ENCODE measurements at regions not wholly inside any gene's neighbourhood (a gene's known extent, or its start where the extent isn't known, plus 50 kb on each side); places are given as distances from the start of the nearest gene placed in this dataset.
"Not testable (repeated sequence)": the region's sequence is repeated elsewhere in the genome, so short reads cannot be mapped to it uniquely, and the experiment has no call there.

DNA sequence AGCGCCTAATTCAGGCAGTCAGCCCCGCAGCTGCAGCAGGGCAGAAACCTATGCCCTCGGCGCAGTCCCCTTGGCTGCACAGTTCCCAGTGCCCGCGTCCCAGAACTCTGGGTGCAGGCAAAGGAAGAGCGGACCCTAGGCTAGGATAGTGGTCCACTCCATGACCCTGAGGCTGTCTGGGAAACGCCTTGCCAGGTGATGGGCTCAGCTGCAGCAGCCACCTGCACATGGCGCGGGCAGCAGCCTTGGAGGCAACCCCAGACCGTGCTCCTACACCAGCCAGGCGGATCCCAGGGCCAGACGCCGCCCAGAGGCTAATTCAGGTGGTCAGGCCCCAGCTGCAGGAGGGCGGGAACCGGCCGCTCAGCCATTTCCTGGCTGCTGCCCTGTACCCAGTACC is 83.0 kb downstream of the POTEC start:
- DNase-seq (ENCODE audit: low spot score) = not testable (repeated sequence)

GRCh38 chr18:14459826-14460225 is 83.6 kb downstream of the POTEC start:
- DNase-seq (ENCODE audit: low spot score) = not testable (repeated sequence)

DNA sequence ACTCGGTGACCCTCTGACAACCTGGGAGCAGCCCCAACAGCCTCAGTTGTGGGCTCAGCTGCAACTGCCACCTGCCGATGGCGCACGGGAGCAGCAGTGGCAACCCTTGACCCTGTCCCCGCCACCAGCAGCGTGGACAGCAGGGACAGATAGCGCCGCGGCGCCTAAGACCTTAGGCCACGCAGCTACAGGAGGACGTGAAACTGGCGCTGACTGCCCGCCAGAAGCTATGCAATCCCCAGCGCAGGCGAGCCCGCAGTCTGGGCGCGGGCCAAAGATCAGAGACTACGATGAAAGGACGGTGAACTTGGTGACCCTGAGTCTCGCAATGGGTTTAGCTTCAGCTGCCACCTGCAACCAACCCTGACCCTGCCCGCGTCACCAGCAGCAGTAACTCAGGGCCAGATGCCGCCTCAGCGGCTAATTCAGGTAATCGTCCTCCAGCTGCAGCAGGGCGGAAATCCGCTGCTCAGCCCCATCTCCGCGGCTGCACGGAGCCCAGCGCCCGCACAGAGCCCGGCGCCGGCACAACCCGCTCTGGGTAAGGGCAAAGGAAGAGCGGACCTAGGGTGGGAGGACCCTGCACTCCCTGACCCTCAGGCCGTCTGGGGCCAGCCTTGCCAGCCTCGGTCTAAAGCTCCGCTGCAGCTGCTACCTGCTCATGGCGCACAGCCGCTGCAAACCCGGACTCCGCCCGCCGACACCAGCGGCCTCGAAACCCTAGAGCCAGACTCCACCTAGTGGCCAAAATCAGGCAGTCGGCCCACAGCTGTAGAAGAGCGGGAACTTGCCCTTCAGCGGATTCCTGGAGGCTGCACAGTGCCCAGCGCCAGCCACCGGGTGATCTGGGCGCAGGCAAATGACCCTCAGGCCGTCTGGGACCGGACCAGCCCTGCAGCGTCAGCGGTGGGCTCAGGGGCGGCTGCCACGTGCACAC is 85.1 kb downstream of the POTEC start:
- DNase-seq (ENCODE audit: low spot score) = not testable (repeated sequence)

DNA sequence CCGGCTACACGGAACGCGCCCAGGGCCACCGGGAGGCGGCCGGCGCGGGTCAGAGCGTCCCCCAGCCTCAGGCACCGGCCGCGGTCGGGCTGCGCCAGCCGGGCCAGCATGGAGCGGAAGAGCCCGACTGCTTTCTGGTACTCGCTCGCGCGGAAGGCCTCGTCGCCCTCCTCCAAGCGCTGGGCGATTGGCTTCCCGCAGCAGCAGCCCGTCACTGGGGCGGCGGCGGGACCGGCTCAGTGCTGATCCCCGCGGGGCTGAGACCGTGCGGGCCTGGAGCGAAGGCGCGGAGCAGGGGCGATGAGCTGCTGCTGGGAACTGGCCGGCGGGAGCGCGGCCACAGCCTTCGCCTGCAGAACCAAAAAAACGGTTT is 92.8 kb downstream of the POTEC start:
- DNase-seq (ENCODE audit: low spot score) = not testable (repeated sequence)

- not testable (repeated sequence) for DNase-seq (ENCODE audit: low spot score)
These were observed 93.3 kb downstream of the POTEC start for GRCh38 chr18:14449995-14450636.

DNA sequence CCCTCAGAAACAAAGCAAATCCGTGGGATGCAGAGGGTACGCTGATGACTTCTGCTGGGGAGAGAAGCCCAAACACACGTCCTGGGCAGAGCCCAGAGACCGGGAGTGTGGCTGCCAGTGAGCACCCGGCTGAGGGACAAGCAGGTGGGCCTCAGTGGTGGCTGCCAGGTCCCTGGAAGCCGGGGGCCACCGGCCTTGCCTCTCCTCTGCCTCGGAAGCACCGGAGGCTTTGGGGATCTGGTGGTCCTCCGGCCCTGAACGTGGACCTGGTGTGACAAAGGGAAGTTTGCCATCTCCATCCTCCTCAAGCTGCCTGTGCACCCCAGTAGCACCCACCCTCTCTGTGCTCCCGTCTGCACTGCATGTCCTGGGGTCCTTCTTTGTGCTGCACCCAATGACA is 94.3 kb downstream of the POTEC start:
- DNase-seq (ENCODE audit: low spot score) = not testable (repeated sequence)

- not testable (repeated sequence) for DNase-seq (ENCODE audit: low spot score)
These were observed 95.7 kb downstream of the POTEC start for GRCh38 chr18:14447715-14448114.

DNA sequence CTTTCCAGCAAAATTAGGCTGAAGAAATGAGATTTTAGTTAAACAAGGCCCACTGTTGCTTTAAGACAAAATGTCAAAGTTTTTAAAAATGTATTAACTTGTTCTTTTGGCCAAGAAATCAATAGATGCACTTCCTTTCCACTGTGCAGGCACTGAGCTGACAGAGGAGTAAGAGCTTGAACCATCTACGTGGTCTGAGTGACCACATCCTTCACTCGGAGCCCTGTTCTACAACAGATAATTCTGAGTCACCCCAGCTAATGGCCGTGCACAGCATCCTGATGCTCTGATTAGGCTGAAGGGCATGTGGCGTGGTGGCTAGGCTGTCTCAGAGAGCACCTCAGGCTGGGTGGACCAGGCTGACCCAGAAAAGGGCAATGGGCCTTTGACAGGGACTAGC is 107.9 kb downstream of the POTEC start:
- not testable (repeated sequence) for DNase-seq (ENCODE audit: low spot score)

GRCh38 chr18:14432371-14432770 is 111.0 kb downstream of the POTEC start:
- not testable (repeated sequence) for DNase-seq (ENCODE audit: low spot score)

GRCh38 chr18:14431031-14431521 is 112.3 kb downstream of the POTEC start:
- peak; percentile 70 for DNase-seq (ENCODE audit: low spot score)

DNA sequence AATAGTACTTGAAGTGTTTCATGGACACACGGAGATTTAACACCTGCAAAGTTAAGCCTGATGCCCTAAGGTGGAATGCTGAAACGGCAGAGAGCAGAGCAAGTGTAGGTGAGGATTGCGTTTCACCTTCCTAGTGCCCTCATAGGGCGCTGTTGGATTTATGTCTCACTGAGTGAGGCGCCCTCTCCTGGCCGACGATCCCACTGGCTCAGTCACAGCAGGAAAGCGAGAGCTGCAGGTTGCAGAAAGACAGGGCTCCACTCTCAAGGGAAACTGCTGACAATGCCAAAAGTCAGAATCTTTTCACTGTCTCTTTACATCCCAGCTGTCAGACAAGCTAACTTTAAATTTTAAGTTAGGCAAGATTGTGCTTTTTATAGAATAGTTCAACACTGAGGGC is 127.6 kb downstream of the POTEC start:
- not testable (repeated sequence) for DNase-seq (ENCODE audit: low spot score)

DNA sequence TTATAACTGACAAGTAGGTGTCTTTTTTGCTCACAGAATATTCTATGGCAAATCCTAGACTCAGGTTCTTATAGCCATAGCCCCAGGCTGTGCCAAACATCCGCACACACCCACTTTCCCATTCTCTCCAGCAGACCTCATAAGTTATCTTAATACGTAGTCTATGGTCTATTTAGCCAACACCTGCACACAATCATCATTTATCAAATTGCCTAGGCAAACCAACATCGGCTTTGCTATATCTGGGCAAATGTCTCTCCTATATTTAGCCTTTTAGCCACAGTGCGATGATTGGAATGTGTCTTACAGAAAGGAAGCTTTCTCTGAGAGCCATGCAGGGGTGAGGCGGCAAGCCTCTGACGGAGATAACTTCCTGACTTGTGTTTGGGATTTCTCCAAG is 128.0 kb downstream of the POTEC start:
- DNase-seq (ENCODE audit: low spot score) = not testable (repeated sequence)

DNA sequence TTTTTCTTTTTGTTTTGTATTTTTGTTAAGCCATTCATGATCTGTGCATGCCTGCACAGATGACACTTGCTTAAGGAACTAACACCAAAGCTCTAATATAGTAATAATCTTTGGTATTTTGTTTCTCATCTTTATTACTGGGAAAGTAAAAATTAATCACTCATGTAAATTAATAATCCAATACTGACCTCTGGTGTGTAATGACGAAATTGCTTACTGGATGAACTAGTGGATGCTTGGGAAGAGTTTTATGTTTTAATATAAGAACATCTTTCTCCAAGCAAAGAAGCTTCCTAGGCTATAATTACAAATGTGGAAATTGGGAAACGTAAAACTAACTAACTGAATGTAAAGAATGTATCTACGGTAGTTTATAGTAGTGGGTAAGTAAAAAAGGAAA is 147.9 kb downstream of the POTEC start:
- DNase-seq (ENCODE audit: low spot score) = not testable (repeated sequence)

DNA sequence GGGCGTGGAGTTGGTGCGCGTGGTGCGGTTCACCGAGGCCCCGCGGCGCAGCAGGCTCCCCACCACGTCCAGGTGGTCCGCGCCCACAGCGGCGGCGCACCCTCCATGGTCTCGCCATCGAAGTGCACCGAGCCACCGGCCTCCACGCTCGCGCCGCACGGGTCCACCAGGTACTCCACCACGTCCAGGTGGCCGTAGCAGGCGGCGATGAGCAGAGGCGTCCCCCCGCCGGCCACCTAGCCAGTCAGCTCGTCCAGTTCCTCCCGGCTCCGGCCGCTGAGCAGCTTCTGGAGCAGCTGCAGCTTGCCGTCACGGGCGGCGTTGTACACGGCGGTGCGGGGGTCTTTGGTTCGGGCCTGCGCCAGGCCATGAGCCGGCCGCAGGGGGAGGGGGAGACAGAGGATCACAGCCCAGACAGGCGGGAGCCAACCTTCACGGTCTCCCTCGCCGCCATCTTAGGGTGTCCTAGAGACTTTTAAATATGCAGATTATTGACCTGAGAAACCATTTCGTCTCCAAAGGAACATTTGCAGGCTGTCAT is 149.8 kb downstream of the POTEC start:
- DNase-seq (ENCODE audit: low spot score) = not testable (repeated sequence)

GRCh38 chr18:14392604-14393003 is 150.8 kb downstream of the POTEC start:
- not testable (repeated sequence) for DNase-seq (ENCODE audit: low spot score)

DNA sequence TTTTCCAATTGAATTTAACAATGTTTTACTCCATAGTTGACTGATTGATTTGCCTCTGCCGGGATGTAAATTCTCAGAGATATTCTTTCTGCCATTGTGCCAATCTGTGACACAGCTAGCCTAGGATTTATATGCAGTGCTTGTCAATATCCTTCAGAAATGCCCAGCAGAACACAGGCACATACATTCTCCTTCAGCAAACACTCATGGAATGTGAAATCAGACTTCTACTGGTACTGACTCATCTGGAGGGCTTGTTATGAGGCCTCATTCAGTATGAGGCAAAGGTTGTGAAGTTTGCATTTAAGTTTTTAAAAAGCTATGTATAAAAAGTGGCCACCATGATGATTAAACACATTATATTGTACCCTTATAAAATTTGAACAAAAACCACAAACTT is 158.4 kb downstream of the POTEC start:
- not testable (repeated sequence) for DNase-seq (ENCODE audit: low spot score)

DNA sequence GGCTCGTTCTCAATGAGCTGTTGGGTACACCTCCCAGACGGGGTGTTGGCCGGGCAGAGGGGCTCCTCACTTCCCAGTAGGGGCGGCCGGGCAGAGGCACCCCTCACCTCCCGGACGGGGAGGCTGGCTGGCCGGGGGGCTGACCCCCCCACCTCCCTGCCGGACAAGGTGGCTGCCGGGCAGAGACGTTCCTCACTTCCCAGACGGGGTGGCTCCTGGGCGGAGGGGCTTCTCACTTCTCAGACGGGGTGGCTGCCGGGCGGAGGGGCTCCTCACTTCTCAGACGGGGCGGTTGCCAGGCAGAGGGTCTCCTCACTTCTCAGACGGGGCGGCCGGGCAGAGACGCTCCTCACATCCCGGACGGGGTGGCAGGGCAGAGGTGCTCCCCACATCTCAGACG is 160.7 kb downstream of the POTEC start:
- DNase-seq (ENCODE audit: low spot score) = not testable (repeated sequence)

GRCh38 chr18:14379489-14379888 is 163.9 kb downstream of the POTEC start:
- not testable (repeated sequence) for DNase-seq (ENCODE audit: low spot score)

GRCh38 chr18:14378376-14378775 is 165.0 kb downstream of the POTEC start:
- not testable (repeated sequence) for DNase-seq (ENCODE audit: low spot score)

DNA sequence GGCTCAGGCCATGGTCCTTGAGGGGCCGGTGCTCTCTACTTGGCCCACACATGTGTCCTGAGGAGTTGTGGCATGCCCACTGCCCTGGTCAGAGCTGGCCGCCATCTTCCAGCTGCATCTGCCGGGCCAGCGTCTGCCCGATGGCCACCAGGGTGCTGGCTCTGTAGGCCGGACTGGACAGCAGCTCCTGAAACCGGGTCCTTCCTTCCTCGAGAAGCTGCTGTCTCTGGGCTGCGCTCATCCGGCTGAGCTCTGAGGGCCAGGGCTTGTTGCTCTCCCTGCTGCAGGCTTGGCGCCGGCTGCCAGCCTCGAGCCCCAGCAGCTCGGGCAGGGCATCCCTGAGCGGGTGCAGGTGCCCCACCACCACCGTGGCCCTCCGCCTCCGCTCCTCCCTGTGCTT is 182.1 kb downstream of the POTEC start:
- not testable (repeated sequence) for DNase-seq (ENCODE audit: low spot score)

DNA sequence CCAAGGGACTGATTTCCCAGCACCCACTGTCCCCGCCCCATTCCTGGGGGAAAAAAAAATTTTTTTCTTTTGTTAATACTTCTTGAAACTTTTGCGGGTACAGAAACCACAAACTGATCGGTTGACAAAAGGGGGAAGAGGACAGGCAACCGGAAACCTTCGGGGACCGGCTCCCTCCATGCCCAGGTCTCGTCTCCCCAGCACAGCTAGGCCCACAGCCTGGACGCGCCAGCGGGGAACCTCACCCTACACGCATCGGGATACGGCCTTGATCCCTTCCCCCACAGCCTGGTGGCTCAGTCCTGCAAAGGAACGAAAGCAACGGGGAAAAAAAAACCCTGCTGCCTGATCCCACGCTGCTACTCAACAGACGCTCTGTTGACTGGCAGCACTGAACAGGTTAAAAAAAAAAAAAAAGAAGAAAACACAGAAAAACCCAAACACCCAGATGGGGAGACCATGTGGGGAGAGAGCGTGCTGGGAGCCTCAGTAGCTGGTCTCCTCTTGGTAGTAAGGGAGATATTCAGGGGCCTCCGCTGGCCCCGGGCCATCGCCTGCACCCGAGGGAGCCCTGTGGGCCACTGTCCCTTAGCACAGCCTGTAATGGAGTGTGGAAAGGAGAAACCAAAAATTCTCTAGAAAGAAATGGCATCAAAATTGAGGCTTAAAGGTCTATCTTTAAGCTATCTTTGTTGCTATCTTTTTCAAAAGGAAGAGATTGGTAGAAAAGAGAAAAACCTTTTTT is 185.7 kb downstream of the POTEC start:
- DNase-seq (ENCODE audit: low spot score) = not testable (repeated sequence)

DNA sequence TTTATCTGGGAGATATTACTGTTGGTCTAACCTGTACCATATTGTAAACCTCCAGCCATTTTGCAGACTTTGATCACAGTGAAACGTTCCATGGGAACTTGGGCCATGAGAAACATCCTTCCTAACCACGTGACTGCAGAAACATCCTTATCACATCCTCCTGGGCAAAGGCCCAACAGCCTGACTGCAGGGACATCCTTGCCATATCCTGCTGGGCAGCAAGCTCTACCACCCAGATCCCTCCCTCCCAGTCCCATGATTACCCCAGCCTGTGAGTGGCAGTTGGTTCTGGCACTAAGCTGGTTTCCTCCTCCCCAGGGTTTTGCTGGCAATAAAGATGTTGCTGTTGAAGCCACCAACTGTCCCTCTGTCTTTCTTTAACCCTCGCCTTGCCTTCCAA is 201.2 kb downstream of the POTEC start:
- not testable (repeated sequence) for DNase-seq (ENCODE audit: low spot score)

All from left forelimb (tissue), 1 donor.